ENCODE measurements at regions not wholly inside any gene's neighbourhood (a gene's known extent, or its start where the extent isn't known, plus 50 kb on each side); places are given as distances from the start of the nearest gene placed in this dataset.
"Not testable (repeated sequence)": the region's sequence is repeated elsewhere in the genome, so short reads cannot be mapped to it uniquely, and the experiment has no call there.

- not testable (repeated sequence) for DNase-seq (ENCODE audit: low read depth, low spot score)
Measured at GRCh38 chr15:70373439-70373838, 275.7 kb upstream of the TLE3 start.

GRCh38 chr15:70367913-70368705 is 270.4 kb upstream of the TLE3 start:
- not testable (repeated sequence) for DNase-seq (ENCODE audit: low read depth, low spot score)

DNA sequence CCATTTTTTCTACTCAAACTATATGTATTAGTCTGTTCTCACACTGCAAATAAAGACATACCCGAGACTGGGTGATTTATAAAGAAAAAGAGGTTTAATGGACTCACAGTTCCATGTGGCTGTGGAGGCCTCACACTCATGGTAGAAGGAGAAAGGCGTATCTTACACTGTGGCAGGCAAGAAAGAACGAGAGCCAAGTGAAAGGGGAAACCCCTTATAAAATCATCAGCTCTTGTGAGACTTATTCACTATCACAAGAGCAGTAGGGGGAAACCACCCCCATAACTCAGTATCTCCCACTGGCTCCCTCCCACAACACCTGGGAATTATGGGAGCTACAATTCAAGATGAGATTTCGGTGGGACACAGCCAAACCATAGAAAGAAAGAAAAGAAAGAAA is 266.3 kb upstream of the TLE3 start:
- DNase-seq (ENCODE audit: low read depth, low spot score), result not testable (repeated sequence)

DNA sequence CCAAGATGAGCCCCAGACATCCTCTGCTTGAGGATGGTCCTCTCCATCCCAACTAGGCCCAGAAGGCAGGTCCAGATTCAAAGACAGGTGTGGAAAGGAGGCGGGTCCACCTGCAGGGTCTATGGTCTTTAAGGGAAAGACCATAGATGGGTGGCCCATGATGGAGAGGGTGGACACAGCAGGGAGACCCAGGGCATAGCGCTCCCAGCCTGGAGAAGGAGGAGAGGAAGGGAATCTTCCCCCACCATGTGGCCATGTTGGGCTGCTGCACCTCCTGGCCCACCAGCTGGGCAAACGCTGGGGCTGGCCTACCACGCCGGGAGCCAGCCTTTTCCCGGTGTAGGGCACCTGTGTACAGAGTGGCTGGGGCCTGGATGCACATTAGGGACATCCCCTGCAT is 265.2 kb upstream of the TLE3 start:
- DNase-seq (ENCODE audit: low read depth, low spot score), result no peak

DNA sequence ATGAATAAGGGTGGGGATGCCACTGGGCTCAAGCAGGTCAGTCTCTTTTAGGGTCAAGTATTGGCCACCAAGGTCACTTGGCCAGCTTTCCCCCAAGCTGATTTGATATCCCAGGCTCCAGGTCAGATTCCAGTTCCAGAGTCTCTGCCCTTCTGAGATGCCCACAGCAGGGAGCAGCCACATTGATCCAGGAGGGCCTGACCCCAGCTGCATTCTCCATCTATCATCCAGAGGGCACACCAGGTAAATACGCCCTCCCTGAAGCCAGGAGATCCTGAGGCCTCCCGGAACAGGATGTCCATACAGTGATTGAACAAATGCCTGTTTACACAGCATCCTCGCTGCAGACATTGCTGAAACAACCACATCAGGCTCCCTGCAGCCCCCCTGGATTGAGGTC is 264.6 kb upstream of the TLE3 start:
- no peak for DNase-seq (ENCODE audit: low read depth, low spot score)

GRCh38 chr15:70361891-70362290 is 264.2 kb upstream of the TLE3 start:
- no peak for DNase-seq (ENCODE audit: low read depth, low spot score)

- DNase-seq (ENCODE audit: low read depth, low spot score), result no peak
Measured at GRCh38 chr15:70361106-70361505, 263.4 kb upstream of the TLE3 start.

DNA sequence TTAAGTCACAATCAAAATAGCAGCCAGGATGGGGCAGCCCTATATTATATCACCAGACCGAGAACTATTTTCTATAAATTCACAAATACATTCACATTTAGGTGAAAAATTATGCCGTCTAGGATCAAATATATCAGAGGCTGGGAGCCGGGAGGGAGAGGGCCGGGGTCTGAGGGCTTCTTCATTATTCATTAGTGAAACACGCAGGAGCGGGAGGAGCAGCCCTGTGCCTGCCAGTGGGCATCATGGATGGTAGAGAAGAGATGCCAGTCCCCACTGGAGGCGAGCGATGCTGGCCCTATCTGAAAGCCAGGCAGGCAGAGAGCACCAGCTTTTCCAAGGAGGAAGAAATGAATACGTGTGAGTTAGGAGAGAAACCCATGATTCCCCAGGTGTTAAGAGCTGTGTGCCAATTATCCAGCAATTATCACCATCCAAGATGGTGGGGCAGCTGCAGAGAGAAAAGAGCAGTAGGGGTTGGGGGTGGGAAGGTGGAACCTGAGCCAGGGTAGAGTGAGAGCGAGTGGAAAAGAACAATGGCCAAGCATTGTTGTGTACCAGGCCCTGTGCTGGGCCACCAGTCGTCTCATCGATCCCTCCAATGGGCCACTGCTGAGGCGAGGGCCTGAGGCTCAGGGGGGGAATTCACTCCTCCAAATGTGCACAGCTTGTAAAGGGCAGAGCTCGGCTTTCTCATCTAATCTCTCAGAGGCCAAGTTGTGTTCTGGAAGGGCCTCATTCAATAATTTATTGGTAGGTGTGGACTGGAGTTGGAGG is 261.3 kb upstream of the TLE3 start:
- no peak for DNase-seq (ENCODE audit: low read depth, low spot score)

DNA sequence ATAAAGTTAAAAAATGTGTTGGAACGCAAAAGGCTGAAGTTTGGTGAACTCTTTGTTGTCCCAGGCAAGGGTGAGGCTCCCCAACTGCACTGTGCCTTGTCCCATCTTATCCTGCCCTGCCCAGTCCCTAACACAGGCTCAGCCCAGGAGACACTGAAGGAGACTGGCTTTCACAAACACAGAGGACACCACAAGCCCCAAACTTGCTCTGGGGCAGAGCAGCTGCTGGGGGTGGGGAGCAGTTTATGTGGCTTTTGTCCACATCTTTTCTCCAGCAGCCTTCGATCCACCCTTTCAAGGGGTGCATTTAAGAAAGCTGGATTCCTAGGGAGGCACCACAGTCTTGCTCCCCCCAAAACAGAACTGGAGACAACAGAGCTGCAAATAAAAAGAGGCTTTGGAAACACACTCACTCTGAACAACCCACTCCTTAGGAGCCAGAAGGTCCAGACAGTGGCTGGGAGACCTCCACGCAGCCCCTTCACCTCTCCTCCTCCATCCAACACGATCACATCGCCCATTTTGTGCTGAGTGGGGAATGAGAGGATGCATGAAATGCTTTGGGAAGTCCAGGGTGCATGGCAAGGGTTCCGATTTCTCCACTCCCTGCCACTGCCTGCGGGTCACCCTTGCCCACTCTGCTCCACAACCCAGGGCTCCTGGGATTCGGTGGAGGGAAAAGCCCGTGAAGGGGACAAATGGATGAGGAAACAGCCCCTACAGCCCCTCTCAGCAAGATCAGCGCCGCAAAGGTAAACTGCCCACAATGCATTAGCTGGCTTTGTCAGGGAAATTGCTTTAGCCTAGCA is 260.5 kb upstream of the TLE3 start:
- DNase-seq (ENCODE audit: low read depth, low spot score), result no peak

GRCh38 chr15:70357453-70357852 is 259.7 kb upstream of the TLE3 start:
- no peak for DNase-seq (ENCODE audit: low read depth, low spot score)

- no peak for DNase-seq (ENCODE audit: low read depth, low spot score)
Measured at GRCh38 chr15:70356919-70357318, 259.2 kb upstream of the TLE3 start.

DNA sequence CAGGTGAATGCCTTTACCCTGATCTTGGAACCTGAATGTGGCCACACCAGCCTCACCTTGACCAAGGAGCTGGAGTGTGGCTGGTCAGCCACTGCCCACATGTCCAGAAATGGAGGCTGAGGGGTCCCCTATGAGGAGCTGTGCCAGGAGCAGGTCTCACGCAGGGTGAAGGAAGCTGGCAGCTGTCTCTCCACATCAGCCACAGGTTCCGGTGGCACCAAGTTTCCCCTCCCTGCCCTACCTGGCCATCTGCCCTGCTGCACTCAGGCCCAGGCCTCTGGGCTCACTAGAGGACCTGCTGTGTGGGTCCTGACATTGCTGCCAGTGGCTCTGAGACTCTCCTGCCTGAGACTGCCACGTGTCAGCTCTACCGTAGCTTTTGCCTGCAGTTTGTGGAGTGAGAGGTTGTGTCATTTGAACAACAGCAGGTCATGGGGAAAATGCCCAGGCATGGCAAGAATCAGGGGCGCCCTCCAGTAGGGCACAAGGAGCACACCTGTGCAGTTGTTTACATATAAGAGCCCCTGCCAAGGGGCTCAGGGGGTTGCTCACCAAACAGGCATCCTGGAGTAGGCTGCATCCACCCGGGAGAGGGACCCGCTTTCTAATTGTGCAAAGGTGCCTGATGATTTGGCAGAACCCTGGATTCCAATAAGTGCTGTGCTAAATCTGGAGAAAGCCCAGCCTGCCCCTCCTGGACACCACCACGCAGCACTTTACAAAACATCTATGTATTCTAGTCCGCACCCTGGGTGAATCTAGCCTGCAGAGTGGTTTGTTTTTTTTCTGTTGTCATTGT is 258.5 kb upstream of the TLE3 start:
- no peak for DNase-seq (ENCODE audit: low read depth, low spot score)

- no peak for DNase-seq (ENCODE audit: low read depth, low spot score)
Measured at GRCh38 chr15:70355275-70355795, 257.6 kb upstream of the TLE3 start.

- DNase-seq (ENCODE audit: low read depth, low spot score), result no peak
Measured at GRCh38 chr15:70354346-70354905, 256.7 kb upstream of the TLE3 start.

DNA sequence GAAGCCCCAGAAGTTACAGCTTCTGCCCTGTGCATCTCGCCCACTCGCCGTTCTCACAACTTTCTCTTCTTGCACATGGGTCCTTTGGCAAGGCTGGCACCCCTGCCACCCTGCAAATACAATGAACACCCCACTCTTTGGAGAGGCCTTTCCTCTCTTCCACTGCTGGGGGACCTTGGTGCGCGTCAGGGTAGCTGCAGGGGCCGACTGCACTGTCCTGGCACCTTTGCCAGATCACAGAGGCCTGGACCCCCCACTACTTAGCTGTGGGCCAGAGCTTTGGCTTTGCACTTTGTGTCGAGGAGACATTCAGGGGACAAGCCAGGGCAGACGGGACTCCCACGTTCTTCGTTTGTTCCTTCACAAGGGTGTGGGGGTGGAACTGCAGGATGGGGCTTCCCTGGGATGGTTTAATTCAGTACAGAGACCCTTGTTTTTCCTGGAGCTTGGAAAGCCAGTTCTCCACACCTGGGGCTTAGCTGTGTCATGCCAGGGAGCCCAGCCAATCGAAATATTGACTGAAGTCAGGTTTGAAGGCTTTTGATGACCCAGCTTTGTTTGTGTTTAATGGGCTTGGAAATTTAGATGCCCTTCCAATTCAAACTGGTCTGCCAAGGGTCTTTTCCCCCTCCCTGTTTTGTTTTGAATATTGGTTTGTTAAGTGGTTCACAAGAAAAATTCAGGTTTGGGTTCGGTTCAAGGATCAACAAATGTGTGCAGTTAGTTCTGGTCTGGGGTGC is 256.1 kb upstream of the TLE3 start:
- DNase-seq (ENCODE audit: low read depth, low spot score), result no peak

DNA sequence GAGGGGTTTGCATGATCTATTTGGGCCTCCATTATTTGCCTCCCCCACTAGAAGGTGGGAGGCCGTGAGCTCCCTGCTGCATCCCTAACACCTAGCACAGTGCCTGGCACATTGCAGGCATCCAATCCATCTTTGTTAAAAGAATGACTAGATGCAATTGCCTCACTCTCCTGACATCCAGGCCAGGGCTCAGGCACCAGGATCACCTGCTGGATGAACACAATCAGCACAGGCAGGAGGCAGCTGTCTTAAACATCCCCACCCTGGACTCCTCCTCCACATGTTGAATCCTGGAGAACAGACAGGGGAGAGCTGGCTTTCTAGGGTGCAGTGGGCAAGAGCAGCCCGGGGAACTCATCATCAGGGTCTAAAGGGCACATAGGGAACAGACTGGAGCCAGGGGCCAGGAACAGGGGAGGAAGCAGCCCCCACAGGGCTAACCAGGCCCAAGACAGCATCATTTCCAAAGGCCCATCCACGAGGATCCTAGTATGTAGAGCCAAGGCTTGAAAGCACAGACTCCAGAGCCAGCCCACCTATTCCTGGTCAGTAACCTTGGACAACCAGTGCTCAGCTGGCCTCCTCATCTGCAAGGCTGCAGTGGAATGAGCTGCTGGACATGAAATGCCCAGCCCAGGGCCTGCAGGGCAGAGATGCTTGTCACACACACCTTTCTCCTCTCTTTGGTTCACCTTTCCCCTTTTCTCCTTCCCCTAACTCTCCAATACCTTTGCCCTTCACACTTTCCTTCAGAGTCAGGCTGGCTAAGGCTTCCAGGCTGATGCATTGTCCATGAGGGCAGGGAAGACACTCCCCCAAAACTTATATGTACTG is 254.4 kb upstream of the TLE3 start:
- no peak for DNase-seq (ENCODE audit: low read depth, low spot score)

DNA sequence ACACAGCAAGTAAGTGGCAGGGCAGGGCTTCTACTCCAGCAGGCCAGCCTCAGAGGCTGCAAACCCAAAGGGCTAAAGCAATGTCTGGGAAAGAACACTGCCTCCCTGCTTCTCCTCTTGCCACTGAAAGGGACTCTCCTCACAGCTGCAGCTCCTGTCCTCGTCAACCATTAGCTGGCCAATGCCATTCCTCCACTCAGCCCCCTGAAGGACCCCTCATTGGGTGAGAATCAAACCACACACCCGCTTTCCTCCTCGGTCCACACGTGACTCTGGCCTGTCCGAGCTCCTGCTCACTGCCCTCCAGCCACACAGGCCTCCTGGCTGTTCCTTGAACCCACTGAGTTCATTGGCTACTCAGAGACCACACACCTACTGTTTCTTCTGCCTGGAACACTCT is 253.7 kb upstream of the TLE3 start:
- DNase-seq (ENCODE audit: low read depth, low spot score), result no peak

GRCh38 chr15:70348581-70349344 is 251.0 kb upstream of the TLE3 start:
- no peak for DNase-seq (ENCODE audit: low read depth, low spot score)

GRCh38 chr15:70348226-70348543 is 250.5 kb upstream of the TLE3 start:
- DNase-seq (ENCODE audit: low read depth, low spot score), result no peak

Data from activated naive CD8-positive, alpha-beta T cell treated with anti-CD3 and anti-CD28 coated beads, Interleukin-2, amount 50 U/mL, for 16 hours (primary cell).